ENCODE measurements at regions not wholly inside any gene's neighbourhood (a gene's known extent, or its start where the extent isn't known, plus 50 kb on each side); places are given as distances from the start of the nearest gene placed in this dataset.

DNA sequence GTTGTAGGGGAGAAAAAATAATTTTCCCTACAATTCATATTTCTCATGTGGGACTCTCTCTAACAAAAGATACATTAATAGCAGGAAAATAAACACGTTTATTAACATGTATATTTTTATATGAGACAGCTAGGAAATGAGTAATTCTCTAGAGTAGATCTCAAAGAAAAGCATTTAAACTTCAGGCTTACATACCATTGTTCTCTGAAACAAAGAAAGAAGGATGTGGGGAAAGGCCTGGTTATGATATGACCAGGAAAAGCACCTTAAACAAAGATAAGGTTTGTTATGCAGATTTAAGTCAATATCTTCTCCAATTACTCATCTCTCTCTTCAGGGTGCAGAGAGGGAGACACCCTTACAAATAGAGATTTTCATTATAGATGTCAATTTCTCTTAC, 131.3 kb downstream of the SLC7A11 start:
- intact Hi-C loops (cut with micrococcal nuclease) = loop anchor here (1.0 to 10.0 kb wide), 6 partner anchors 42 to 904 kb away; partner anchors contain the start of gene NOCT
- Histone ChIP-seq H3K36me3 (ENCODE audit: control insufficient read depth in 2 of 2, extremely low read depth in 1 of 2, insufficient read depth in 2 of 2, low read length in 2 of 2) (no peaks in the 10 kb centered on the region), H3K4me3 (replicated peaks in 1 of 3; ENCODE audit: insufficient read depth in 1 of 3, low read depth in 1 of 3, low read length in 3 of 3) (no peak overlapping the region), H3K79me2 (ENCODE audit: control insufficient read depth, insufficient read depth, low read length) (no peaks in the 10 kb centered on the region), H2AFZ (ENCODE audit: low read depth, low read length) (no peak overlapping the region), H3K4me2 (ENCODE audit: insufficient read depth, low read length) (peak overlapping the region; percentile 59), H3K27ac (ENCODE audit: insufficient read depth, low read depth, low read length) (peak overlapping the region; percentile 99), H3K27me3 (ENCODE audit: control insufficient read depth in 2 of 2, insufficient read depth in 2 of 2, low read length in 2 of 2) (no peaks in the 10 kb centered on the region), H3K9ac (replicated peaks; ENCODE audit: extremely low read depth, insufficient read depth, low read length) (peak overlapping the region; percentile 84), H3K9me3 (replicated peaks; ENCODE audit: control insufficient read depth, insufficient read depth, low read length) (peaks cover 2% of the 10 kb centered on the region), H3K9me1 (replicated peaks; ENCODE audit: control insufficient read depth, extremely low read depth, insufficient read depth, low read length) (no peaks in the 10 kb centered on the region), H4K20me1 (replicated peaks; ENCODE audit: control insufficient read depth, extremely low read depth, insufficient read depth, low read length) (no peaks in the 10 kb centered on the region), H3K4me1 (ENCODE audit: control insufficient read depth, extremely low read depth, insufficient read depth, low read length) (peaks cover 52% of the 10 kb centered on the region)
- FAIRE-seq (peak; percentile 24), DNase-seq (ENCODE audit: low read depth, low spot score) (peak; percentile 94)
- no TSS peak for BruUV-seq (replicated peaks)
- ChIA-PET POLR2A (interaction anchor here (1.0 kb wide), 1 partner anchor 42 kb away, joined by 3 read pairs; no protein-coding TSS in a partner anchor), CTCF (interaction anchor here (0.9 to 2.1 kb wide), 9 partner anchors 9 to 570 kb away, joined by 3 to 17 read pairs (median 4); no protein-coding TSS in a partner anchor)
- peak; percentile 84 for TF ChIP-seq JUN (IDR thresholded peaks at IDR 0.05; ENCODE audit: borderline replicate concordance, insufficient read depth, insufficient read length, low read depth)
- no peak for TF ChIP-seq EZH2 (IDR thresholded peaks at IDR 0.05; ENCODE audit: borderline replicate concordance, low read depth, low read length, severe bottlenecking)
- TF ChIP-seq, protein P1, sequence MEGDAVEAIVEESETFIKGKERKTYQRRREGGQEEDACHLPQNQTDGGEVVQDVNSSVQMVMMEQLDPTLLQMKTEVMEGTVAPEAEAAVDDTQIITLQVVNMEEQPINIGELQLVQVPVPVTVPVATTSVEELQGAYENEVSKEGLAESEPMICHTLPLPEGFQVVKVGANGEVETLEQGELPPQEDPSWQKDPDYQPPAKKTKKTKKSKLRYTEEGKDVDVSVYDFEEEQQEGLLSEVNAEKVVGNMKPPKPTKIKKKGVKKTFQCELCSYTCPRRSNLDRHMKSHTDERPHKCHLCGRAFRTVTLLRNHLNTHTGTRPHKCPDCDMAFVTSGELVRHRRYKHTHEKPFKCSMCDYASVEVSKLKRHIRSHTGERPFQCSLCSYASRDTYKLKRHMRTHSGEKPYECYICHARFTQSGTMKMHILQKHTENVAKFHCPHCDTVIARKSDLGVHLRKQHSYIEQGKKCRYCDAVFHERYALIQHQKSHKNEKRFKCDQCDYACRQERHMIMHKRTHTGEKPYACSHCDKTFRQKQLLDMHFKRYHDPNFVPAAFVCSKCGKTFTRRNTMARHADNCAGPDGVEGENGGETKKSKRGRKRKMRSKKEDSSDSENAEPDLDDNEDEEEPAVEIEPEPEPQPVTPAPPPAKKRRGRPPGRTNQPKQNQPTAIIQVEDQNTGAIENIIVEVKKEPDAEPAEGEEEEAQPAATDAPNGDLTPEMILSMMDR (IDR thresholded peaks at IDR 0.05; ENCODE audit: extremely low read depth in 1 of 2, insufficient read depth in 1 of 2, low read depth in 1 of 2, low read length in 2 of 2) = no peak
- peak; percentile 32 for TF ChIP-seq POLR2AphosphoS5 (IDR thresholded peaks at IDR 0.05; ENCODE audit: insufficient read depth, low read depth, low read length)
- TF ChIP-seq GATA2 (IDR thresholded peaks at IDR 0.05; ENCODE audit: insufficient read depth, insufficient read length, low read depth, low read length) = peak; percentile 86
- no peak for TF ChIP-seq MYC (IDR thresholded peaks at IDR 0.05; ENCODE audit: low read depth, low read length)
- TF ChIP-seq POLR2A (IDR thresholded peaks at IDR 0.05; ENCODE audit: low read depth, low read length) = no peak
- TF ChIP-seq, protein P2, sequence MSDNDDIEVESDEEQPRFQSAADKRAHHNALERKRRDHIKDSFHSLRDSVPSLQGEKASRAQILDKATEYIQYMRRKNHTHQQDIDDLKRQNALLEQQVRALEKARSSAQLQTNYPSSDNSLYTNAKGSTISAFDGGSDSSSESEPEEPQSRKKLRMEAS (IDR thresholded peaks at IDR 0.05; ENCODE audit: insufficient read depth, insufficient read length) = no peak
- peak; percentile 76 for TF ChIP-seq FOS (IDR thresholded peaks at IDR 0.05; ENCODE audit: borderline replicate concordance, insufficient read depth, low read length)
- dilution Hi-C loops (cut with MboI; ENCODE audit: extremely low pct_ligation_motif_present, low sequenced_read_pairs) = no loop called here

Measured in endothelial cell of umbilical vein (primary cell).